ENCODE measurements at regions not wholly inside any gene's neighbourhood (a gene's known extent, or its start where the extent isn't known, plus 50 kb on each side); places are given as distances from the start of the nearest gene placed in this dataset.

DNA sequence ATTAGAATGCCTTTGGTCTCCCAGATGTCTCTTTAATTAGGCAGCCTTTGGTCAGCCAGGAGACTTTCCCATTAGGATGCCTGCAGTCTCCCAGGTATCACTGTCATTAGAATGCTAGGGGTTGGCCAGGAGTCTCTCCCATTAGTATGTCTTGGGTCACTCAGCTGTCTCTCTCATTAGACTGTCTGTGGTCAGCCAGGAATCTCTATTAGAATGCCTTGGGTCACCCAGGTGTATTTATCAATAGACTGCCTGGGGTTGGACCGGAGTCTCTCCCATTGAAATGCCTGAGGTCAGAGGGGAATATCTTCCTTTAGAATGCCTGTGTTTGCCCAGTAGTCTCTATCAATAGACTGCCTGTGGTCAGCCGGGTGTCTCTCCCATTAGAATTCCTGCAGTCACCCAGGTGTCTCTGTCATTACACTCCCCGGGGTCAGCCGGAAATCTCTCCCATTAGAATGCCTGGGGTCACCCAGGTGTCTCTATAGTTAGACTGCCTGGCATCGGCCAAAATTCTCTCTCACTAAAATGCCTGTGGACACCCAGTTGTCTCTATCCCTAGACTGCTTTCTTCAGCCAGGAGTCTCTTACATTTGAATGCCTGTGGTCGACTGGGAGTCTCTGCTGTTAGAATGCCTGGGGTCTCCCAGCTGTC, 1460.3 kb downstream of the UQCRFS1 start:
- Histone ChIP-seq H4K20me1 (no peaks in the 10 kb centered on the region), H3K36me3 (no peaks in the 10 kb centered on the region), H3K4me1 (no peaks in the 10 kb centered on the region), H3K27me3 (no peaks in the 10 kb centered on the region), H3K9ac (no peak overlapping the region), H3K4me2 (no peak overlapping the region), H3K9me3 (peaks cover 5% of the 10 kb centered on the region; the same call in 1 of the 2 replicates), H3K27ac (no peak overlapping the region), H3K4me3 (no peak overlapping the region)
- no peak for TF ChIP-seq Cebpa-rat (IDR thresholded peaks at IDR 0.05)

DNA sequence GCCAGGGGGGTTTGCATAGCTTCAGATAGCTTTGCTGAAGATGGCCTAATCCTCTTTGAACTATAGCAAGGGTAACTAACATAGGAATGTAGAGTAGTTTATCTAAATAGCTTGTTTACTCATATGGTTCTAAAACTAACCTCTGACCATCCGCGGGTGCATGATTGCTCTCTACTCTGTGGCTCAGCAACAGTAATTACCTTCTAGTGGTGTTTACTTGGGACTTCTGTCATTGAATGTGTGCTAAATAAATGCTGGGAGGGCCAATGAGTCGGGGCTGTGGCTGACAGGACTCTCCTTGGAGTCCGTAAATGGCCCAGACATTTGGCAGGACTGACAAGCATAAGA, 1461.9 kb downstream of the UQCRFS1 start:
- Histone ChIP-seq H3K9me3 (peaks cover 16% of the 10 kb centered on the region), H3K4me1 (no peaks in the 10 kb centered on the region), H3K4me3 (no peak overlapping the region), H4K20me1 (no peaks in the 10 kb centered on the region), H3K36me3 (no peaks in the 10 kb centered on the region; the same call in 1 of the 2 replicates), H3K9ac (no peak overlapping the region), H3K27me3 (no peaks in the 10 kb centered on the region), H3K4me2 (no peak overlapping the region), H3K27ac (no peak overlapping the region)
- TF ChIP-seq Cebpa-rat (IDR thresholded peaks at IDR 0.05), result no peak

DNA sequence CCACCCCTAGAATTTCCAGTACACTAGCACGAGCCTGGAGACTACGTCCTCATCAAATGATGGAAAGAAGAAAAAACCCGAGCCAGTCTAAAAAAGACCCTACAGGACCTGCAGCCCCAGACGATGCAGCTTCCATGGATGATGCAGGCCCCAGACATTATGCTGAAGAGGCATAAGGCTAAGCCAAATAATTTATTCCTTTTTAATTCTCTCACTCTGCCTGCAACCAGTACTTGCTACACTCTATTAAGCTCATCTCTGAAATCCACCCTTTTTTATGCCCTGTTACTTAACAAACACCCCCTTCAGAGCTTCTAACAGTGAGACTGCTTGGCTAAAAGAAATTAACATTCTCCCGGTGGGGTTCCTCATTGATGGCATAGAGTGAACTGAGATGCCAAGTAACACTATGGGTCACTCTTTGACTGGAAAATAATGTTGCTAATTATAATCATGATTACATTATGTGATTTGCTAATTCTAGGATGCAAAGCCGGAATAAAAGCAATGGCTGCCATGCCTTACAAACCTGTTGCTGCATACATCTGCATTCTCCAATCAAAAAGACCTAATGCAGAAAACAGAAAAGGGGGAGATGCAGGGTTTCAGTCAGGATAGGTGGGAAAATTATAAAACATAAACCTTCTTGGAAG, 1462.4 kb downstream of the UQCRFS1 start:
- Histone ChIP-seq H3K4me1 (no peaks in the 10 kb centered on the region), H4K20me1 (no peaks in the 10 kb centered on the region), H3K27me3 (no peaks in the 10 kb centered on the region), H3K4me3 (no peak overlapping the region), H3K36me3 (no peaks in the 10 kb centered on the region; the same call in 1 of the 2 replicates), H3K27ac (no peak overlapping the region), H3K4me2 (no peak overlapping the region), H3K9ac (no peak overlapping the region), H3K9me3 (peaks cover 16% of the 10 kb centered on the region)
- no peak for TF ChIP-seq Cebpa-rat (IDR thresholded peaks at IDR 0.05)

DNA sequence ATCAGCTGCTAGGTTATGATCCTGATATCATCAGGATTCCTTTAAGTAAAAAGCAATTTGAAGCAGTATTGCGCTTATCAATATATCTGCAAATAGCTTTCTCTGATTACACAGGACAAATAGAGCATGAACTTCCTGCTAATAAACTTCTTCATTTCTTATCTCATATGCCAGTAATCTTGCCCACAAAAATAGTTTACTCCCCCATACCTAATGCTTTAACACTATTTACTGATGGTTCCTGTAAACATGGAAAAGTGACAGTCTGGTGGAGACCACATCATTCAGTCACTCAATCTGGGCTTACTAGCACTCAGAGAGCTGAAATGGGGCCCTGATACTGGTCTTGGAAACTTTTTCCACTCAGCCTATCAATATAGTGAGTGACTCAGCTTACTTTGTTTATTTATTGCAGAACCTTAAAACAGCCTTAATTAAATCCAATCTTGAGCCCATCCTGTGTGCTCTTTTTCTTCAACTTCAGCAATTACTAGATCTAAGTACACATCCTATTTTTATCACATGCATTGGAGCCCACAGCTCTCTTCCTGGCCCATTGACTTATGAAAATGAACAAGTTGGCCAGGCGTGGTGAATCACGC, 1464.3 kb downstream of the UQCRFS1 start:
- no peak overlapping the region for H3K4me3 ChIP-seq
- H3K36me3 ChIP-seq, result peaks cover 8% of the 10 kb centered on the region; the same call in 1 of the 2 replicates
- H3K4me2 ChIP-seq, result no peak overlapping the region
- peaks cover 16% of the 10 kb centered on the region for H3K9me3 ChIP-seq
- no peaks in the 10 kb centered on the region for H4K20me1 ChIP-seq
- TF ChIP-seq Cebpa-rat (IDR thresholded peaks at IDR 0.05), result no peak
- no peak overlapping the region for H3K9ac ChIP-seq
- no peak overlapping the region for H3K27ac ChIP-seq
- H3K27me3 ChIP-seq, result no peaks in the 10 kb centered on the region
- no peaks in the 10 kb centered on the region for H3K4me1 ChIP-seq

DNA sequence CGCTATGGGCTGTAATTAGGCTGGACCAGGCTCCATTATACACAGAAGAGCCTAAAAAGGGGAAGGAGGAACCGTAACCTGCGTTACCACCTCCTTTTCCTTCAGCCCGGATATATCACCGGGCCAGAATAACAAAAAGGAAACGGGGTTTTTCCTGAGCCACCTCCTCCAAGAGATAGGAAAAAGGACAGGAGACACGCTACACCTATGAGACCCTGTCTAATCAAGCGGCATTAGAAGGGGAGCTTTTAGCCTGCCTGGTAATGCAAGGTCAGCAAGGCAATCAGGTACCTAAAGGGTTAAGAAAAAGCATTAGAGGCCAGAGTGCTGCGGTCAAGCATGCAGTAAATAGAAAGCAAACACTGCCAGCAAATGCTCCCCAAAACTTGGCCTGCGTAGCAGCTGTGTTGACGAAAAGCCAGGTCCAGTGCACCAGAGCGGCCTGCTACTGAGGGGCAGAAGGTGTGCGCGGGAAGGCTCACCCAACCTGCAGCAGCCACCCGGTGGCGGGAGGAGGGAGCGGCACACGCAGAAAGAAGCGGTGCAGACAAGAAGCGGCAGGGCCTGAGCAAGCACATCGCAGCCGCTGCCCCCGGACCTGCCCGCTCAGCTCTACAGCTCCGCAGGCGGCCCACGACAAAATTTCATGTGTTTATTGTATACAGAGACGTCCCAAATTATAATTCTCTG, 1466.1 kb downstream of the UQCRFS1 start:
- H3K4me1 ChIP-seq, result no peaks in the 10 kb centered on the region
- no peak overlapping the region for H3K27ac ChIP-seq
- no peak for TF ChIP-seq Cebpa-rat (IDR thresholded peaks at IDR 0.05)
- H3K9ac ChIP-seq, result no peak overlapping the region
- H4K20me1 ChIP-seq, result no peaks in the 10 kb centered on the region
- peaks cover 16% of the 10 kb centered on the region for H3K9me3 ChIP-seq
- H3K4me3 ChIP-seq, result no peak overlapping the region
- no peak overlapping the region for H3K4me2 ChIP-seq
- H3K36me3 ChIP-seq, result peaks cover 8% of the 10 kb centered on the region
- no peaks in the 10 kb centered on the region for H3K27me3 ChIP-seq

DNA sequence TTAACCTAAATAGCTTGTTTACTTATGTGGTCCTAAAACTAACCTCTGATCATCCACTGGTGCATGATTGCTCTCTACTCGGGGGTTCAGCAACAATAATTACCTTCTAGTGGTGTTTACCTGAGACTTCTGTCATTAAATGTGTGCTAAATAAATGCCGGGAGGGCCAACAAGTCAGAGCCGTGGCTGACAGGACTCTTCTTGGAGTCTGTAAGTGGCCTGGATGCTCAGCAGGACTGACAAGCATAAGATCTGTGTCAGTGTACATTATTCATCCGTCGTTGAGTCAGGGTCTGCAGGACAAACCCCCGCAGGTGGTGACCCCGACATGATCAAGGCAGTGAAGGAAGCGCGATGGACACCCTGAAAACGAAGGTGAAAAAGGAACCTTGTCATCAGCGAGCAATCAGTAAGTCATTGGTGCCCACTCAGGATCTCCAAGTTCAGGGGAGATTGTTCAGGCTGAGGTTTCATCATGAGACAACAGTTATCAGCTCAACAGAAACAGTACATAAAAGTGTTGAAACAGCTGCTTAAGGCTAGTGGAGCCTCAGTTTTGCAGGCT, 1466.9 kb downstream of the UQCRFS1 start:
- no peaks in the 10 kb centered on the region for H4K20me1 ChIP-seq
- H3K27me3 ChIP-seq, result no peaks in the 10 kb centered on the region
- no peak for TF ChIP-seq Cebpa-rat (IDR thresholded peaks at IDR 0.05)
- no peak overlapping the region for H3K27ac ChIP-seq
- no peak overlapping the region for H3K4me3 ChIP-seq
- no peak overlapping the region for H3K4me2 ChIP-seq
- peaks cover 8% of the 10 kb centered on the region for H3K36me3 ChIP-seq
- no peaks in the 10 kb centered on the region for H3K4me1 ChIP-seq
- no peak overlapping the region for H3K9ac ChIP-seq
- H3K9me3 ChIP-seq, result peaks cover 19% of the 10 kb centered on the region

DNA sequence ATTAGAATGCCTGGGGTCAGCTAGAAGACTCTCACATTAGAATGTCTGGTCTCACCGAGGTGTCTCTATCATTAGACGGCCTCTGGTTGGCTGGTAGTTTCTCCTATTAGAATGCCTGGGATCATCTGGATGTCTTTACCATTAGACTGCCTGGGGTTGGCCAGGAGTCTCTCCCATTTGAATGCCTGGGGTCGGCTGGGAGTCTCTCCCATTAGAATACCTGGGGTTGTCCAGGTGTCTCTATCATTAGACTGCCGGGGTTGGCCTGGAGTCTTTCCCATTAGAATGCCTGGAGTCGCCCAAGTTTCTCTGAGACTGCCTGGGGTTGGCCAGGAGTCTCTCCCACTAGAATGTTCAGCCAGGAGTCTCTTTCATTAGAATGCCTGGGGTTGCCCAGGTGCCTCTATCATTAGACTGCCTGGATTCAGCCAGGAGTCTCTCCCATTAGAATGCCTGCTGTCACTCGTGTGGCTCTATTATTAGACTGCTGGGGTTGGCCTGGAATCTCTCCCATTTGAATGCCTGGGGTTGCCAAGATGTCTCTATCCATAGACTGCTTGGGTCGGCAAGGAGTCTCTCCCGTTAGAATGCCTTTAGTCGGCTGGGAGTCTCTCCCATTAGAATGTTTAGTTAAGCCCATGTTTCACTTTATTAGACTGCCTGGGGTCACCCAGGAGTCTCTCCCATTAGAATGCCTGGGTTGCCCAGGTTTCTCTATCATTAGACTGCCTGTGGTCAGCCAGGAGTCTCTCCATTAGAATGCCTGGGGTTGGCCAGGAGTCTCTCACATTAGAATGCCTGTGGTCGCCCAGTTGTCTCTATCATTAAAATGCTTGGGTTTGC, 1467.8 kb downstream of the UQCRFS1 start:
- Histone ChIP-seq H3K27me3 (no peaks in the 10 kb centered on the region), H3K27ac (no peak overlapping the region), H3K4me1 (no peaks in the 10 kb centered on the region), H3K4me3 (no peak overlapping the region), H3K36me3 (peaks cover 12% of the 10 kb centered on the region), H4K20me1 (no peaks in the 10 kb centered on the region), H3K4me2 (no peak overlapping the region), H3K9me3 (peaks cover 28% of the 10 kb centered on the region), H3K9ac (no peak overlapping the region)
- TF ChIP-seq Cebpa-rat (IDR thresholded peaks at IDR 0.05), result no peak

DNA sequence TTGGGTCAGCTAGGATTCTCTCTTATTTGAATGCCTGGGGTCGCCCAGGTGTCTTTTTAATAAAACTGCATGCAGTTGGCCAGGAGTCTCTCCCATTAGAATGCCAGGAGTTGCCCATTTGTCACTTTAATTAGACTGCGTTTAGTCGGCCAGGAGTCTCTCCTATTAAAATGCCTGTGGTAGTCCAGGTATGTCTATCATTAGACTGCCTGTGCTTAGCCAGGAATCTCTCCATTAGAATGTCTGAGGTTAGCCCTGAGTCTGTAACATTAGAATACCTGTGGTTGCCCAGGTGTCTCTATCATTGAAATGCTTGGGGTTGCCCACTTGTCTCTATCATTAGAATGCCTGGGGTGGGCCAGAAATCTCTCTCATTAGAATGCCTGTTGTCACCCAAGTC, 1470.9 kb downstream of the UQCRFS1 start:
- no peaks in the 10 kb centered on the region for H3K4me1 ChIP-seq
- no peaks in the 10 kb centered on the region for H3K27me3 ChIP-seq
- peaks cover 43% of the 10 kb centered on the region for H3K36me3 ChIP-seq
- H3K4me3 ChIP-seq, result no peak overlapping the region
- no peak overlapping the region for H3K9ac ChIP-seq
- no peak for TF ChIP-seq Cebpa-rat (IDR thresholded peaks at IDR 0.05)
- no peaks in the 10 kb centered on the region for H4K20me1 ChIP-seq
- H3K4me2 ChIP-seq, result no peak overlapping the region
- H3K27ac ChIP-seq, result no peak overlapping the region
- H3K9me3 ChIP-seq, result peaks cover 29% of the 10 kb centered on the region

DNA sequence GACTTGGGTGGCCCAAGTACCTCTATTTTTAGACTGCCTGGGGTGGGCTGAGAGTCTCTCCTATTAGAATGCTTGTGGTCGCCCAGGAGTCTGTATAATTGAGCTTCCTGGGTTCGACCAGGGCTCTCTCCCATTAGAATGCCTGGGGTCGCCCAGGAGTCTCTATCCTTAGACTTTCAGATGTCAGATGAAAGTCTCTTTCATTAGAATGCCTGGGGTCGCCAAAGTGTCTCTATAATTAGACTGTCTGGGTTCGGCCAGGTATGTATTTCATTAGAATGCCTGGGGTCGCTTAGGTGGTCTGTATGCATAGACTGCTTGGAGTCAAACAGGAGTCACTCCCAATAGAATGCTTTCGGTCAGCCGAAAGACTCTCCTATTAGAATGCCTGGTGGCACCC, 1471.7 kb downstream of the UQCRFS1 start:
- Histone ChIP-seq H4K20me1 (no peaks in the 10 kb centered on the region), H3K4me2 (no peak overlapping the region), H3K9me3 (peaks cover 23% of the 10 kb centered on the region), H3K27me3 (no peaks in the 10 kb centered on the region), H3K4me3 (no peak overlapping the region), H3K27ac (no peak overlapping the region), H3K9ac (no peak overlapping the region), H3K36me3 (peaks cover 51% of the 10 kb centered on the region), H3K4me1 (no peaks in the 10 kb centered on the region)
- TF ChIP-seq Cebpa-rat (IDR thresholded peaks at IDR 0.05), result no peak
